Suprapubic skin (tissue), 4 donors: ENCODE measurements at regions not wholly inside any gene's neighbourhood (a gene's known extent, or its start where the extent isn't known, plus 50 kb on each side); places are given as distances from the start of the nearest gene placed in this dataset.
"Not testable (repeated sequence)": the region's sequence is repeated elsewhere in the genome, so short reads cannot be mapped to it uniquely, and the experiment has no call there.

Experiments used
- DNase-seq, 2 donors: peaks; one replicate each; pipeline ENCODE4 v3.0.0-alpha.2; 2019; ENCODE audit warnings: low spot score in 2 of 2
- H3K27ac ChIP-seq: fragments of 200-600 bp; sonication (generic); one replicate; pipeline ENCODE4 v1.5.1; 2019
- H3K27me3 ChIP-seq: fragments of 200-600 bp; sonication (generic); one replicate; pipeline ENCODE4 v1.5.1; 2019
- H3K36me3 ChIP-seq: fragments of 200-600 bp; sonication (generic); one replicate; pipeline ENCODE4 v1.5.1; 2019
- H3K4me1 ChIP-seq: fragments of 200-600 bp; sonication (generic); one replicate; pipeline ENCODE4 v1.5.1; 2019
- H3K4me3 ChIP-seq: fragments of 200-600 bp; sonication (generic); one replicate; pipeline ENCODE4 v1.5.1; 2019; ENCODE audit warnings: mild to moderate bottlenecking
- H3K9me3 ChIP-seq: fragments of 200-600 bp; sonication (generic); one replicate; pipeline ENCODE4 v1.5.1; 2019
- CTCF ChIP-seq, 2 donors: fragments of 200-600 bp in 1 of 2; fragments of 450-650 bp in 1 of 2; sonication (generic) in 1 of 2; IDR thresholded peaks; one replicate each; pipeline ENCODE4 v1.5.1; 2016 to 2019; ENCODE audit warnings: antibody characterized with exemption in 2 of 2, mild to moderate bottlenecking in 1 of 2, moderate library complexity in 1 of 2
- EP300 ChIP-seq: sonication (generic); formaldehyde crosslinking; IDR thresholded peaks from one replicate; pipeline ENCODE4 v1.6.1; 2017; ENCODE audit warnings: antibody characterized with exemption
- POLR2A ChIP-seq, 2 donors: fragments of 450-650 bp; IDR thresholded peaks; one replicate each; pipeline ENCODE4 v1.6.1; 2017; ENCODE audit warnings: antibody characterized with exemption in 2 of 2, mild to moderate bottlenecking in 2 of 2, moderate library complexity in 2 of 2
- POLR2AphosphoS5 ChIP-seq, 3 donors: sonication (generic); formaldehyde crosslinking; IDR thresholded peaks; one replicate each; pipeline ENCODE4 v1.6.1; 2017; ENCODE audit warnings: antibody characterized with exemption in 3 of 3
- WGBS: methylation state at CpG from one replicate; pipeline ENCODE4 v1.1.5; 2018; 5-methylcytosine and 5-hydroxymethylcytosine counted together

- peak; percentile 78 to 79 for DNase-seq
- Histone ChIP-seq H3K4me1 (peaks cover 73% of the 10 kb centered on the region), H3K9me3 (no peaks in the 10 kb centered on the region), H3K27me3 (no peaks in the 10 kb centered on the region), H3K4me3 (peak overlapping the region; percentile 69), H3K36me3 (peaks cover 3% of the 10 kb centered on the region), H3K27ac (peak overlapping the region; percentile 54)
- TF ChIP-seq POLR2AphosphoS5 (IDR thresholded peaks at IDR 0.05) (no peak), CTCF (IDR thresholded peaks at IDR 0.05) (no peak), POLR2A (IDR thresholded peaks at IDR 0.05) (no peak), EP300 (no peak)
- WGBS: 13% methylated on average over 41 of the region's 107 CpGs
These were observed 116.4 kb upstream of the SMURF2 start for GRCh38 chr17:64778240-64779097.

GRCh38 chr17:64777415-64778239 is 115.5 kb upstream of the SMURF2 start:
- peak overlapping the region; percentile 69 for H3K4me3 ChIP-seq

GRCh38 chr17:64776720-64777414 is 114.8 kb upstream of the SMURF2 start:
- DNase-seq: peak; percentile 87 to 90
- WGBS: 13% methylated on average over 9 of the region's 38 CpGs
- Histone ChIP-seq H3K4me3 (peak overlapping the region; percentile 20), H3K4me1 (peaks cover 67% of the 10 kb centered on the region), H3K27ac (peak overlapping the region; percentile 23)
- TF ChIP-seq CTCF (IDR thresholded peaks at IDR 0.05): peak; percentile 96 to 97
- TF ChIP-seq POLR2AphosphoS5 (IDR thresholded peaks at IDR 0.05): peak in 1 of 3 donors; percentile 45
- not testable (repeated sequence) for H3K9me3 ChIP-seq, H3K36me3 ChIP-seq, H3K27me3 ChIP-seq

More at GRCh38 chr17:64777415-64778239, 115.5 kb upstream of the SMURF2 start:
- Histone ChIP-seq H3K36me3 (no peaks in the 10 kb centered on the region), H3K27me3 (no peaks in the 10 kb centered on the region), H3K27ac (peak overlapping the region; percentile 54), H3K9me3 (no peaks in the 10 kb centered on the region), H3K4me1 (peaks cover 73% of the 10 kb centered on the region)
- peak; percentile 65 to 80 for DNase-seq
- WGBS: 23% methylated on average over 21 of the region's 21 CpGs
- TF ChIP-seq CTCF (IDR thresholded peaks at IDR 0.05) (no peak), POLR2A (IDR thresholded peaks at IDR 0.05) (no peak), POLR2AphosphoS5 (IDR thresholded peaks at IDR 0.05) (no peak), EP300 (no peak)

GRCh38 chr17:64775701-64776570 is 113.8 kb upstream of the SMURF2 start:
- Histone ChIP-seq H3K4me3 (no peak overlapping the region), H3K4me1 (peaks cover 58% of the 10 kb centered on the region), H3K9me3 (no peaks in the 10 kb centered on the region), H3K36me3 (peaks cover 4% of the 10 kb centered on the region), H3K27ac (no peak overlapping the region), H3K27me3 (no peaks in the 10 kb centered on the region)
- TF ChIP-seq EP300: no peak
- no peak for TF ChIP-seq POLR2A (IDR thresholded peaks at IDR 0.05)
- no peak for TF ChIP-seq CTCF (IDR thresholded peaks at IDR 0.05)
- no peak for TF ChIP-seq POLR2AphosphoS5 (IDR thresholded peaks at IDR 0.05)
- 67% methylated on average over 13 of the region's 15 CpGs for WGBS
- DNase-seq: peak; percentile 64 to 72
